IPS DF 4.7 (cell line): ENCODE measurements at regions not wholly inside any gene's neighbourhood (a gene's known extent, or its start where the extent isn't known, plus 50 kb on each side); places are given as distances from the start of the nearest gene placed in this dataset.

ENCODE experiments used
- DNase-seq: peaks from one replicate; pipeline ENCODE4 v3.0.0-alpha.2; 2013; ENCODE audit warnings: low spot score; ENCODE audit errors: extremely low read depth

- DNase-seq: no peak
These were observed 374.8 kb upstream of the CDH4 start for GRCh38 chr20:60877071-60877857.

GRCh38 chr20:60882836-60883235 is 369.2 kb upstream of the CDH4 start:
- no peak for DNase-seq

- DNase-seq: no peak
These were observed 368.6 kb upstream of the CDH4 start for GRCh38 chr20:60883496-60883895.

GRCh38 chr20:60884277-60884676 is 367.8 kb upstream of the CDH4 start:
- no peak for DNase-seq

GRCh38 chr20:60888771-60889170 is 363.3 kb upstream of the CDH4 start:
- no peak for DNase-seq

- no peak for DNase-seq
These were observed 359.8 kb upstream of the CDH4 start for GRCh38 chr20:60892095-60892813.

GRCh38 chr20:60894091-60894490 is 358.0 kb upstream of the CDH4 start:
- no peak for DNase-seq

GRCh38 chr20:60895363-60896079 is 356.5 kb upstream of the CDH4 start:
- DNase-seq: no peak

GRCh38 chr20:60897976-60898375 is 354.1 kb upstream of the CDH4 start:
- no peak for DNase-seq

GRCh38 chr20:60899320-60899719 is 352.7 kb upstream of the CDH4 start:
- DNase-seq: no peak

GRCh38 chr20:60900618-60901017 is 351.4 kb upstream of the CDH4 start:
- no peak for DNase-seq

- no peak for DNase-seq
These were observed 350.2 kb upstream of the CDH4 start for GRCh38 chr20:60901831-60902230.

- no peak for DNase-seq
These were observed 348.6 kb upstream of the CDH4 start for GRCh38 chr20:60903325-60903971.

- DNase-seq: no peak
These were observed 347.3 kb upstream of the CDH4 start for GRCh38 chr20:60904730-60905129.

GRCh38 chr20:60905919-60906318 is 346.1 kb upstream of the CDH4 start:
- DNase-seq: no peak

- no peak for DNase-seq
These were observed 345.5 kb upstream of the CDH4 start for GRCh38 chr20:60906555-60906954.

- DNase-seq: no peak
These were observed 338.8 kb upstream of the CDH4 start for GRCh38 chr20:60913298-60913697.

GRCh38 chr20:60921022-60921622 is 330.9 kb upstream of the CDH4 start:
- DNase-seq: no peak

- no peak for DNase-seq
These were observed 325.2 kb upstream of the CDH4 start for GRCh38 chr20:60926831-60927230.

- no peak for DNase-seq
These were observed 323.7 kb upstream of the CDH4 start for GRCh38 chr20:60928341-60928740.

GRCh38 chr20:60930023-60930790 is 321.9 kb upstream of the CDH4 start:
- no peak for DNase-seq
